Lower leg skin (tissue), 4 donors: ENCODE measurements at regions not wholly inside any gene's neighbourhood (a gene's known extent, or its start where the extent isn't known, plus 50 kb on each side); places are given as distances from the start of the nearest gene placed in this dataset.
A peak's percentile ranks its signal among the peaks of the same experiment; 100 is the strongest.
"Not testable (repeated sequence)": the region's sequence is repeated elsewhere in the genome, so short reads cannot be mapped to it uniquely, and the experiment has no call there.

Experiments used
- DNase-seq, 2 donors: peaks; one replicate each; pipeline ENCODE4 v3.0.0-alpha.2; 2019; ENCODE audit warnings: low spot score in 2 of 2
- H3K4me3 ChIP-seq: fragments of 200-600 bp; sonication (generic); 2 replicates; pipeline ENCODE4 v1.5.1; 2017; ENCODE audit warnings: mild to moderate bottlenecking, low read depth; ENCODE audit not compliant: poor library complexity, severe bottlenecking
- POLR2A ChIP-seq, 2 donors: fragments of 450-650 bp; IDR thresholded peaks; one replicate each; pipeline ENCODE4 v1.6.1; 2016 to 2017; ENCODE audit warnings: antibody characterized with exemption in 2 of 2, mild to moderate bottlenecking in 1 of 2, moderate library complexity in 1 of 2
- WGBS, 2 donors: methylation state at CpG; one replicate each; pipeline ENCODE4 v1.1.5; 2018; 5-methylcytosine and 5-hydroxymethylcytosine counted together
- intact Hi-C: fragments of 100-400 bp; cut with DNase I; formaldehyde crosslinking; loops from one replicate; pipeline ENCODE4 v1.15.0; 2023; ENCODE audit warnings: low total_unique reads
- TF ChIP-seq, protein P1 (sequence below), 3 donors: fragments of 450-650 bp; IDR thresholded peaks; one replicate each; pipeline ENCODE4 v1.5.1; 2016; ENCODE audit warnings: antibody characterized with exemption in 3 of 3, mild to moderate bottlenecking in 3 of 3, moderate library complexity in 2 of 3

DNA sequence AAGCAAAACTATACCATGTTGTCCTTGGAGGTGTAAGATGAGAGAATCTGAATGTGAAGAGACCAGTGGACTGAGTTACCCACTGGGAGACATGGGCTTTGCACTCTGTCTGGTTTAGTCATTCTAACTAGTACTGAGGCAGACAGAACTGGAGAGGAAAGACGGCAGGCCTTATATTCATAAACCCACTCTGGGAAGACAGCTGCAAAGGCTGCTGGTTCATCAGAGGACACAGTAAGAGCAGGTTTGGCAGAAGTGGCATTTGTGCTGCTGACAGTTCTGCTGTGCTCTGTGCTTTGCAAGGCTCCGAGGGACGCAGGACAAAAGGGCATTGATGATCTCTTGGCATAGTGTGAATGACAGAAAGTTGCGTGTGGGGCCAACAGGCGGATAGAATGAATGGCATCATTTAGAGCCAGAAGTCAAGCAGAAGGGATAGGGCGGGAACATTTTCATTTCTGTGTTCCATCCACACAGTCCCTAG is 142.3 kb upstream of the TENT5A start:
- DNase-seq = peak; percentile 24 to 86
- H3K4me3 ChIP-seq = no peak overlapping the region
- 34 to 38% methylated on average over 6 of the region's 6 CpGs for WGBS, 2 donors
- TF ChIP-seq, protein P1, sequence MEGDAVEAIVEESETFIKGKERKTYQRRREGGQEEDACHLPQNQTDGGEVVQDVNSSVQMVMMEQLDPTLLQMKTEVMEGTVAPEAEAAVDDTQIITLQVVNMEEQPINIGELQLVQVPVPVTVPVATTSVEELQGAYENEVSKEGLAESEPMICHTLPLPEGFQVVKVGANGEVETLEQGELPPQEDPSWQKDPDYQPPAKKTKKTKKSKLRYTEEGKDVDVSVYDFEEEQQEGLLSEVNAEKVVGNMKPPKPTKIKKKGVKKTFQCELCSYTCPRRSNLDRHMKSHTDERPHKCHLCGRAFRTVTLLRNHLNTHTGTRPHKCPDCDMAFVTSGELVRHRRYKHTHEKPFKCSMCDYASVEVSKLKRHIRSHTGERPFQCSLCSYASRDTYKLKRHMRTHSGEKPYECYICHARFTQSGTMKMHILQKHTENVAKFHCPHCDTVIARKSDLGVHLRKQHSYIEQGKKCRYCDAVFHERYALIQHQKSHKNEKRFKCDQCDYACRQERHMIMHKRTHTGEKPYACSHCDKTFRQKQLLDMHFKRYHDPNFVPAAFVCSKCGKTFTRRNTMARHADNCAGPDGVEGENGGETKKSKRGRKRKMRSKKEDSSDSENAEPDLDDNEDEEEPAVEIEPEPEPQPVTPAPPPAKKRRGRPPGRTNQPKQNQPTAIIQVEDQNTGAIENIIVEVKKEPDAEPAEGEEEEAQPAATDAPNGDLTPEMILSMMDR (IDR thresholded peaks at IDR 0.05) = no peak
- no peak for TF ChIP-seq POLR2A (IDR thresholded peaks at IDR 0.05)
- intact Hi-C loops = no loop called here

DNA sequence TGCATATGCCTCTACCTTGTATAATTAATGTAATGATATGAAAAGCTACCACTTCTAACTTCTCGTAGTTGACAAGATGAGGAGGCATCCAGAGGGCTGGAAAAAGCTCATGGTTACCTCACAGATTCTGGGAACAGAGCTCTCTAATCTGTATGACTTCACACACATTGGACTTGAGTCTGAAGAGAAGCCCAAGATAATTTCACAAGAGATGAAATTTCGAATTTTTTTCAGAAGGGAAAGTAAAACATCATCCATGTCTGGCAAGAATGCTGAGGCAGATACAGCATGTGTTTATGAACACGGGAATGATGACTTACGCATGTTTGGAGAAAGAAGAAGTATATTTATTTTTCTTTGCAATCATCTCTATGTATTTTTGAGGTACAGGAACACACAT is 141.8 kb upstream of the TENT5A start:
- WGBS, 2 donors = 39 to 55% methylated on average over 4 of the region's 4 CpGs
- no peak for DNase-seq
- intact Hi-C loops = no loop called here
- H3K4me3 ChIP-seq = no peak overlapping the region
- TF ChIP-seq, protein P1 (IDR thresholded peaks at IDR 0.05) = no peak
- no peak for TF ChIP-seq POLR2A (IDR thresholded peaks at IDR 0.05)

DNA sequence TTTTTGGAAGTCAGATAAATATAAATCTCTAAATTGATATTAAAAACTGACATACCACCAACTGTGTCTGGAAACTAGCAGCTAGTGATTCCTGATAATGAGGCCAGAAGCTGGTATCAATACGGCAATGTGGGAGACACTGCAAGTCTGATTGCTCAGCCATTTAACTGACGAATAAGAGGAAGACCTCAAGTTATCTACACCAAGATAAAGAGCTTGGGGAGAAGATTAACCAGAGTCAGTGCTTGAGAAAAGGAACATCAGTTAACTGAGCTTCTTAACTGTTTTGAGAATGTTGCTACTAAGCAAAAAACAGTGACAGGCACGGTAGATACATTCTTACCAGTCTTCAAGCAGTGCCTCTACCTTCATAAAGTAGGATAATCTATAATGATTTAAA is 140.4 kb upstream of the TENT5A start:
- TF ChIP-seq, protein P1 (IDR thresholded peaks at IDR 0.05) = no peak
- TF ChIP-seq POLR2A (IDR thresholded peaks at IDR 0.05) = no peak
- intact Hi-C loops = no loop called here
- H3K4me3 ChIP-seq = no peak overlapping the region
- 95 to 96% methylated on average over 3 of the region's 3 CpGs for WGBS, 2 donors
- DNase-seq = no peak

DNA sequence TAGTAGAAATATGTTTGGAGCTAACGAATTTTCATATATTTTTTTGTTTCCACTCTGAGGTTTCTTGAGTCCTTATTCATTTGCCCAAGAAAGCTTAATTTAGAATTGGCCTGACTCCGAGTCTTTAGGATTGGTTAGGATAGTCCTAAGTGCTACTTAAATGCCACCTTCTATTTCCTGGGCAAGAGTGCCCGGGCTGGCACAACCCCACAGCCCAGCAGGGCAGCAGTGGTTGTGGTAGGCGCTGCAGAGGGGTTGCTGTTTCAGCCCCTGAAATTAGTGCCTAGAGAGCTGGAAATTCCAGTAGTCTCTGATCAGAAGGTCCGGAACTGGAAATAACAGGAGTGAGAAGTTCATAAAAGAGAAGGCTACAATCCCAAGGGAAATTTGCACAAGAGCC is 139.4 kb upstream of the TENT5A start:
- 89 to 95% methylated on average over 5 of the region's 5 CpGs for WGBS, 2 donors
- TF ChIP-seq POLR2A (IDR thresholded peaks at IDR 0.05) = no peak
- TF ChIP-seq, protein P1 (IDR thresholded peaks at IDR 0.05) = no peak
- no peak for DNase-seq
- intact Hi-C loops = no loop called here
- no peak overlapping the region for H3K4me3 ChIP-seq

DNA sequence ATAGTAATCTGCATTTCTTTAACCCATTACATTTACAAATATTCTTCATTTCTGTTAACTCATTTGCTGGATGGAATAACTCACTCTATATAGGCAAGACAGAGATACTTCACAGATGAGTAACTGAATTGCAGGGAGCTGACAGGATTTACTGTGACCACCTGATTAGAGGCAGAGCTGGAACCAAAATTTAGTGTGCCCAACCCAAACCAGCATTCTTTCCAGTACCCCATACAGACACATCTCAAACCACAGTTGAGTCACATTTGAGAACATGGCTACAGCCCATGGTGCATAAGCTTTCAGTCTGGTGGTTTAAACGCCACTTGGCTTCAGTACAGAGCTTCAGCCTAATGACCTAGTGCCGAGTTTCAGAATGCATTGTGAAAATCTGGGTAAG is 138.4 kb upstream of the TENT5A start:
- DNase-seq = no peak
- no peak for TF ChIP-seq POLR2A (IDR thresholded peaks at IDR 0.05)
- TF ChIP-seq, protein P1 (IDR thresholded peaks at IDR 0.05) = no peak
- 60 to 90% methylated on average over 2 of the region's 2 CpGs for WGBS, 2 donors
- H3K4me3 ChIP-seq = no peak overlapping the region
- intact Hi-C loops = no loop called here

DNA sequence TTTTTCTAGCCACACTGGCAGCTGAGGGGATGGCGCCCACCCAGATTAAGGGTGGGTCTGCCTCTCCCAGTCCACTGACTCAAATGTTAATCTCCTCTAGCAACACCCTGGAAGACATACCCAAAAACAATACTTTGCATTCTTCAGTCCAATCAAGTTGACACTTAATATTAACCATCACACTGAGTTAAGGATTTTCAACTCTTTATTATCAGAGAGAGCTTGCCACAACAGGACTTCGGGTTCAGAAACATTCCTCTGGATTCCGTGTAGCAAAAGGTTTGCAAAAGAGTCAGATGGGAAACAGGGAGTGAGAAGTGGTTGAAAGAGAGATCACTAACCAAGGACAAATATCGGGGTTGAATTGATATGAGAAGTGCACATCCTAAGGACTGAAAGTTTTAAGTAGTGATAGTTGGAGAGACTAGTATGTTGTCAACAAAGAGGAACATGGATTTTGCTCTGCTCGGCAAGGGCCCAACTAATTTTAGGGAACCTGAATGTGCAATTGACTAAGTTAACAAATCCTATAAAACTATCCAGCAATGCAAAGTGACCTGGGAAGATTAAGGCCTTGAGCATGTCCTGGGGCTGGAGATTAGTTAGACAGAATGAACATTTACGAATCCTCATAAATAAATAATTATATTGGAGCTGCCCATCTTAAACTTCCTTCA is 137.0 kb upstream of the TENT5A start:
- no peak for TF ChIP-seq POLR2A (IDR thresholded peaks at IDR 0.05)
- TF ChIP-seq, protein P1 (IDR thresholded peaks at IDR 0.05) = no peak
- H3K4me3 ChIP-seq = no peak overlapping the region
- 63 to 65% methylated on average over 6 of the region's 6 CpGs for WGBS, 2 donors
- DNase-seq = no peak
- intact Hi-C loops = no loop called here

DNA sequence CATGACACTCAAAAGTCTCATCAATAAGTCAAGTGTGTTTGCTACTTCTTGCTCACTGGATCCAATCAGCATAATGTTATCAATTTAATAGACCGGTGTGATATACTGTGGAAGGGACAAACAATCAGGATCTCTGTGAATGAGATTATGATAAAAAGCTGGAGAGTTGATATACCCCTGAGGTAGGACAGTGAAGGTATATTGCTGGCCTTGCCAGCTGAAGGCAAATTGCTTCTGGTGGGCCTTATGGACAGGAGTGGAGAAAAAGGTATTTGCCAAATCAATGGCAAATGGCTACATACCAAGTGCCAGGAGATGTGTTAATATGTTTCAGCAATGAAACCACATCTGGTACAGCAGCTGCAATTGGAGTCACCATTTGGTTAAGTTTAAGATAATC is 134.4 kb upstream of the TENT5A start:
- DNase-seq, intact Hi-C loops, H3K4me3 ChIP-seq: not testable (repeated sequence)
- WGBS, 2 donors = 82 to 97% methylated on average over 1 of the region's 1 CpG
